NCI-H128 (cell line): ENCODE measurements at regions not wholly inside any gene's neighbourhood (a gene's known extent, or its start where the extent isn't known, plus 50 kb on each side); places are given as distances from the start of the nearest gene placed in this dataset.

Experiments used
- DNase-seq: peaks from one replicate; lab custom pipeline; 2025; ENCODE audit not compliant: unreplicated experiment; lab: John Stamatoyannopoulos, UW

DNA sequence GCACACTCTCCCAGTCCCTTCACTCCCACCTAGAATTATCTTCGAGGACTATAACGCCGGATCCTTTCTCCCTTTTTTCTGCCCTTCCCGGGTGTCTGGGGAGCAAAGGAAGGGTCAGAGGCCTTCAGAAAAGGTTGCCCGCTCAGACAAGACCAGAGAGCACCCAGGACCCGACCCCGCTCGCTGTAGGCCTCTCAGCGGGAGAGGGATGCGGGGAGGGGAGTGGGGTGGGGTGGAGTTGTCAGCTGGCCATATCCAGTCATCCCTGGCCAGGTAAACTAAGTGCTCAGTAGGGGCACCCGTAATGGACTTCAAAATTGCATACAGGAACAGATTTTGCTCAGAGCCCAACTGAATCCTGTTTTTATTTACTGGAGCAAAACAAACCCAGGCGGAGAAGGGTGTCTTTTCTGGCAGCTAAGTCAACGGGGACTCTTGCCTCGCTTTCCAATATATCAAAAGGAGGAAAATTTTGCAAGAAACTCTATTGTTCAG is 65.0 kb downstream of the NOL4 start:
- peak; percentile 68 for DNase-seq

GRCh38 chr18:34158881-34159690 is 65.6 kb downstream of the NOL4 start:
- DNase-seq = peak; percentile 98

DNA sequence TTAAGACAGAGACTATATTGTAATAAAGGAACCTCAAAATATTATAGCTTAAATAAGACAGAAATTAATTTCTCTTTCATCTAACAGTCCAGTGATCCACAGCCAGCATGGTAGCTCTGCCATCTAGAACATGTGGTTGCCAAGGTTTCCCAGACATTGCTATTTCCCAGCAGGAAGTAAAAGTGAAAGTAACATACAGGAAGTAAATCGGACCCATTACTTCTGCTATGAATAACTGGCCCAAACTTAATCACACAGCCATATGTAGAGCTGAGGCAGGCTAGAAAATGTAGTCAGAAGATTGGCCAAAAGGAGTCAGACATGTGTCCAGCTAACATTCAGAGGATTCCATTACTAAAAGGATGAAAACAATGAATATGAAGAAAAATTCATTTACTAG is 71.0 kb downstream of the NOL4 start:
- DNase-seq = no peak

- no peak for DNase-seq
Measured at GRCh38 chr18:34131006-34131405, 93.7 kb downstream of the NOL4 start.

DNA sequence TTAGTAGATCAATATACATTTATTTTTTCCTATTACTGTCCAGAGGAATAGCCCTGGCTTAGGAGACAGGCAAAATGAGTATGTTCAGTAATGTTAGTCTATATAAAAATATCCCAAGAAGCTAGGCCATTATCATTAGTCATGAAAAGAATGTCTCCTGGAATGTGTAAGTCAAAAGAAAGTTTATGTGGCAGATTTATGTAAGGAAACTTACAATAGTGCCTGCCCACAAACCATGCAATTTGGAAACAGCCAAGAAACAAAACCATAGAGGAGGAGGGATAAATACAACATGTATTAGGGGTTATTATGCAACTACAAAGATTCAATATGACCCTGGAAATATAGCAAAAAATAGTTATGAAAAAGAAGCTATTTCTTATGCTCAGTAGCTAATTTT is 96.3 kb downstream of the NOL4 start:
- DNase-seq = no peak

DNA sequence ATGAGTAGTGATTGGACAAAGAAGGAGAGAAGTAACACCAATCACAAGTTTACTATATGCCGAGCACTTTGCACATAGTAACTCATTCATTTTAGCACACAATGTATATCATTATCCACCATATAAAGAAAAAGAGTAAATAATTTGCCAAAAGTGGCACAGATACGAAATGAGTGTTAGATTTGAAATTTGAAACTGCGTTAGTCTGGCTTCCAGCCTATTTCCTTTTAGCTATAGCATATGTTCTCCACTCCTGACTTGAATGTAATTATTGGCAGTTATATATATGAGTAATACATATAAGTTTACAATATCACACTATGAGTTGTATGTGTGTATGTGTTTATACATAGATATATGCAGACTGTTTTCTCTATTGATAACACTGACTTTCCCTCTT is 98.6 kb downstream of the NOL4 start:
- DNase-seq = no peak

- DNase-seq = peak; percentile 59
Measured at GRCh38 chr18:34122724-34123334, 101.9 kb downstream of the NOL4 start.

GRCh38 chr18:34121200-34121721 is 103.5 kb downstream of the NOL4 start:
- no peak for DNase-seq

- no peak for DNase-seq
Measured at GRCh38 chr18:34120294-34120693, 104.4 kb downstream of the NOL4 start.

DNA sequence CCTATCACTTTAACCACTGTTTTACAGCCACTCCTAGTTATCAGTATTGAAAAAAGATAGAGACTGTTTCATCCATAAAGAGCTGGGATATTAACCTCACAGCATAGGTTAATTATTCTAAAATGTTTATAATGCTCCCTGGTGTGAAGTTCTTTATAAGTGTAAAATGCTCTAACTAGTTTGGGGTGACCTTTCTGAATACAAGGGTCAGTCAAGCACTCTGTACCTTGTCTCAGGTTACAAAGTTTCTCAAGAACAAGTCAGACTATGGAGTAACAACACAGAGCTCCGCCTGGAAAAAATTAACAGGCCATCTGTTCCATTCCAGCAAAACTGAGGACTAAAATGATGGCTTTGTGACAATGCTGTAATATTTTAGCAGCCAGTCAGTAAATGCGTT is 107.4 kb downstream of the NOL4 start:
- peak; percentile 48 for DNase-seq

- no peak for DNase-seq
Measured at GRCh38 chr18:34115409-34116081, 109.2 kb downstream of the NOL4 start.

DNA sequence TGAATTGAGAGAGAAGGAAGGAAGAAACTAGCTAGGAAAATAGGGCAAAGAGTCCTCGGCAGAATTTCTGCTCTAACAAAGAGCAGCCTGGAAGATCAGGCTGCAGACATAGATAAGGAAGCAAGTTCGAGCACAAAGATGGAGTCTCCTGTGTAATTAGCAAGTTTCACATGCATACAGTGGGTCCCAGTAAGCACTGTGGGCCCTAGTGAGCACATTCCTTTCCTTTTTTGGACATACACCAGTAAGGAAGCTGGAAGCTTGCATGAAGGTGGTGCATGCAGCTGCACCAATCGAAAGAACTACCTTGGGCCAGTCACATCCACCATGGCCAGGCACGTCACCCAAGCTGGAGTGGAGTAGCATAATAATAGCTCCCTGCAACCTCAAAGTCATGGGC is 109.7 kb downstream of the NOL4 start:
- no peak for DNase-seq

DNA sequence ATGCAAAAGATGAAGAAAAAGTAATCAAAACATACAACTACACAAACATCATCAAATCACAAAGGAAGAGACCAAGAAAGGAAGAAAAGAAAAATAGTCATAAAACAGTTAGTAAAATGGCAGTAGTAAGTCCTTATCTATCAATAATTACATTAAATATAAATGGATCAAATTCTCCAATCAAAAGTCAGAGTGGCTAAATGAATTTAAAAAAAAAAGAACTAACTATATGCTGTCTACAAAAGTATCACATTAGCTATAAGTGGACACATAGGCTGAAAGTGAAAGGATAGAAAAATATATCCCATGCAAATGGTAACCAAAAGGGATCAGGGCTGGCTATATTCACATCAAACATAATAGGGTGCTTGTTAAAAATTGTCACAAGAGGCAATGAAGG is 116.5 kb downstream of the NOL4 start:
- no peak for DNase-seq

- no peak for DNase-seq
Measured at GRCh38 chr18:34098109-34098508, 126.6 kb downstream of the NOL4 start.

- DNase-seq = no peak
Measured at GRCh38 chr18:34097312-34097711, 127.4 kb downstream of the NOL4 start.

GRCh38 chr18:34094148-34094547 is 130.6 kb downstream of the NOL4 start:
- no peak for DNase-seq

- no peak for DNase-seq
Measured at GRCh38 chr18:34092796-34093195, 131.9 kb downstream of the NOL4 start.

DNA sequence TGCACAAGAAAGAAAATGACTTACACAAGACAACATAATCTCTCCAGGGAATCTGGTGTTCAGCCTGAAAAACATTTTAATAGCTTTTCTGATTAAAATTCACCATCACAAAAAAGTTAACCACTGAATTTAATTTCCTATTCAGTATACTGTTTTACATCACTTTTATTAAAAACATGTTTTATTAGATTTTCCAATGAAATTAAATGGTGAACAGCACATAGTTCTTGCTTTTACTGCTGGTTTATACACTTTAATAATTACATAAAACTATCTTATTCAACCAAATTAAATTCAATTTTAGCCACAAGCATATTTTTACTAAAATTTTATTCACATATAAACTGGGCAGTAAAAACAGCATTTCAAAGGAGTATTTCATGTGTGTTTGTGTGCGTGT is 138.3 kb downstream of the NOL4 start:
- no peak for DNase-seq

- DNase-seq = no peak
Measured at GRCh38 chr18:34085140-34085739, 139.5 kb downstream of the NOL4 start.

DNA sequence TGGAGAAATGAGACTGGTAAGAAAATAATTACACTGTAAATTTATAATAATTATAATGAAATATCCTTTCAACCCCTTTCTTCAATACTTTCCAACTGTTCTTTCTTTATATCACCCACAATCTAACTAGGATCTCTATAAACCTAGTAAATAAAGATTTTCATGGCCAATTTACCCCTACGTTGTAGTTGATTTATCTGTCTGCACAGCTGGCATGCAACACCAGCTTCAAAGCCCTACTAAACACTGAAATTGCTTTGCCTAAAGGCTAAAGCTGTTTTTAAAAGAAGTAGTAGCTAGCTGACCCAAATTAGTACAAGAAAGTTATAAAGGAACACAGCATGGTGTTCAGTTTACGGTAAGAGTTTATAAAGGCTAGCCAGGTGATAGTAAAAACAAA is 140.1 kb downstream of the NOL4 start:
- DNase-seq = no peak

DNA sequence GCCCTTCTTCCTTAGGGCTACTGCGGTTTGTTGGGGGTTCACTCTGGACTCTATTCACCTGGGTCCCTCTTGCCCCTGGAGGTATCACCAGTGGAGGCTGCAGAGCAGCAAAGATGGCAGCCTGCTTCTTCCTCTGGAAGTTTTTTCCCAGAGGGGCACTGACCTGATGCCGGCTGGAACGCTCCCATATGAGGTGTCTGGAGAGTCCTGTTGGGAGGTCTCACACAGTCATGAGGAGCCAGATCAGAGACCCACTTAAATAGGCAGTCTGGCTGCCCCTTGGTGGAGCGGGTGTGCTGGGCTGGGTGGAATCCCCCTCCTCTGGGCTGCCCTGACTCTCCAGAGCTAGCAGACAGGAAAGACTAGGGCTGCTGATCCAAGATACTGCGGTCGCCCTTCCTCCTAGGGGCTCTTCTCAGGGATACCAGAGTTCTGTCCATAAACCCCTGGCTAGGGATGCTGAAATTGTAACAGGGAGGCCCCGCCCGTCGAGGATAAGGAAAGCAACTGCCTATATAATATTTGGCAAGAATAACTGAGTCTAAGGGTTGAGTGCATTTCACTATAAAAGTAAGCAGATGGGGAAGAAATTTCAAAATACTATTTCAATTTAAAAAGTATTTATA is 140.7 kb downstream of the NOL4 start:
- DNase-seq = no peak
